Pancreas (tissue), 10 donors: ENCODE measurements at regions not wholly inside any gene's neighbourhood (a gene's known extent, or its start where the extent isn't known, plus 50 kb on each side); places are given as distances from the start of the nearest gene placed in this dataset.
A peak's percentile ranks its signal among the peaks of the same experiment; 100 is the strongest.
"Not testable (repeated sequence)": the region's sequence is repeated elsewhere in the genome, so short reads cannot be mapped to it uniquely, and the experiment has no call there.

Source experiments
- ATAC-seq, 4 donors: fragments of 200-7000 bp; cut with Tn5 transposase; one replicate each; pipeline versions ENCODE4 v1.8.0 to v1.9.1; 2020; ENCODE audit warnings: mild to moderate bottlenecking in 4 of 4, moderate library complexity in 4 of 4
- DNase-seq, 6 donors: peaks; one replicate each; pipeline ENCODE4 v3.0.0-alpha.2; 2020
- FAIRE-seq: peaks from 2 replicates; lab custom pipeline; 2012; peaks lifted over from hg19 to GRCh38; lab: Jason Lieb, UNC
- H3K27ac ChIP-seq, 4 donors: fragments of 200-600 bp; sonication (generic); 1 replicate in 3 of 4; 2 replicates in 1 of 4; pipeline versions ENCODE4 v1.5.0 to v1.8.0; 2020
- H3K27me3 ChIP-seq, 4 donors: fragments of 200-600 bp; one replicate each; pipeline ENCODE4 v1.8.0; 2021
- H3K36me3 ChIP-seq, 3 donors: fragments of 200-600 bp; sonication (generic) in 1 of 3; one replicate each; pipeline versions ENCODE4 v1.5.0 to v1.8.0; 2020 to 2021
- H3K4me1 ChIP-seq, 3 donors: fragments of 200-600 bp; one replicate each; pipeline ENCODE4 v1.8.0; 2021
- H3K4me3 ChIP-seq, 4 donors: fragments of 200-600 bp; sonication (generic) in 2 of 4; one replicate each; pipeline versions ENCODE4 v1.5.0 to v1.8.0; 2020 to 2021
- H3K9me3 ChIP-seq, 4 donors: fragments of 200-600 bp; one replicate each; pipeline ENCODE4 v1.8.0; 2021
- WGBS, 2 donors: extraction: QIAGEN DNeasy Blood & Tissue Kit; methylation state at CpG; one replicate each; pipeline ENCODE4 v1.1.7; 2013; 5-methylcytosine and 5-hydroxymethylcytosine counted together
- intact Hi-C, 3 donors: fragments of 100-400 bp; cut with DNase I; formaldehyde crosslinking; loops; one replicate each; pipeline versions ENCODE4 v1.11.1 to v1.14.2; 2022
- TF ChIP-seq, protein P1 (sequence below), 4 donors: fragments of 200-600 bp; sonication (generic) in 3 of 4; IDR thresholded peaks; one replicate each; pipeline versions ENCODE4 v1.5.0 to v1.8.0; 2021; ENCODE audit warnings: antibody characterized with exemption in 4 of 4
- donor health status: healthy with polysubstance abuse.
- donor health status: DM: no; HTN: no; CAD: no; lungs with moderate emphysema.
- donor health status: DM: no; HTN: no; CAD: no.
- donor health status: control.
- donor health status: control.
- donor health status: Bipolar disorder and iron deficiency.
- donor health status: DM: yes; HTN: yes; CAD: no.
- donor health status: DM: no; HTN: no; CAD: no.
- donor health status: DM: no; HTN: no; CAD: no.
- donor health status: DM: yes; HTN: yes; CAD: no.

DNA sequence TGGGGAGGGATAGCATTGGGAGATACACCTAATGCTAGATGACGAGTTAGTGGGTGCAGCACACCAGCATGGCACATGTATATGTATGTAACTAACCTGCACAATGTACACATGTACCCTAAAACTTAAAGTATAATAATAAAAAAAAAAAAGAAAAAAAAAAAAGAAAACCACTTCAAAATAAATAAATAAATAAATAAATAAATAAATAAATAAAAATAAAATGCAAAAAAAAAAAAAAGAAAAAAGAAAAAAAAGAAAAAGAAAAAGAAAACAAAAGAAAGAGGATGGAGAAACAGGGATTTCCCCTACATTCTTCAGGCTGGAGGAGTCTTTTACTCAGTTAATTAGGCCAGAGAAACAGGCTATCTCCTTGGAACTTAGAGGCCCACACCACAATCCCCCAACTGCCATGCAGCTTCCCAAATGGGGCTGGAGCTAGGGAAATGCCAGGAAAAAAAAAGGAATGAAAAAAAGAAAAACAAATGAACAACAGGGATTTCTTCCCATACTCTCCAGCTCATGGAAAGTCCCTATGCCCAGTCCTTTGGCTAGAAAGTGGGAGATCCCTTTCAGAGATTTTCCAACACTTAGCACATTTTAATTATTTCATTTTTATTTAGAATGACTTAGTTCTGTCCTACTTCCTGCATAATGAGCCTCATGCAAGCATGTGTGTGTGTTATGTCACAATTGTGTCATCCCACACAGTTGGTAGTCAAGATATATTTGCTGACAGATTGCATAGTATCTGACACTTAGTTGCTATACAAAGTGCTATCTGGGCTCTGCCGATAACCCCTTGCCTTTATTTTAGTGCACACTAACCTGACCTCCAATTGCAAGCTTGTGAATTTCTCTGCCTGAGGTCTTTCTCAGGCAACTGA is 486.4 kb downstream of the PLPP3 start:
- TF ChIP-seq, protein P1, sequence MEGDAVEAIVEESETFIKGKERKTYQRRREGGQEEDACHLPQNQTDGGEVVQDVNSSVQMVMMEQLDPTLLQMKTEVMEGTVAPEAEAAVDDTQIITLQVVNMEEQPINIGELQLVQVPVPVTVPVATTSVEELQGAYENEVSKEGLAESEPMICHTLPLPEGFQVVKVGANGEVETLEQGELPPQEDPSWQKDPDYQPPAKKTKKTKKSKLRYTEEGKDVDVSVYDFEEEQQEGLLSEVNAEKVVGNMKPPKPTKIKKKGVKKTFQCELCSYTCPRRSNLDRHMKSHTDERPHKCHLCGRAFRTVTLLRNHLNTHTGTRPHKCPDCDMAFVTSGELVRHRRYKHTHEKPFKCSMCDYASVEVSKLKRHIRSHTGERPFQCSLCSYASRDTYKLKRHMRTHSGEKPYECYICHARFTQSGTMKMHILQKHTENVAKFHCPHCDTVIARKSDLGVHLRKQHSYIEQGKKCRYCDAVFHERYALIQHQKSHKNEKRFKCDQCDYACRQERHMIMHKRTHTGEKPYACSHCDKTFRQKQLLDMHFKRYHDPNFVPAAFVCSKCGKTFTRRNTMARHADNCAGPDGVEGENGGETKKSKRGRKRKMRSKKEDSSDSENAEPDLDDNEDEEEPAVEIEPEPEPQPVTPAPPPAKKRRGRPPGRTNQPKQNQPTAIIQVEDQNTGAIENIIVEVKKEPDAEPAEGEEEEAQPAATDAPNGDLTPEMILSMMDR (IDR thresholded peaks at IDR 0.05), result no peak
- Histone ChIP-seq H3K36me3 (no peaks in the 10 kb centered on the region), H3K27me3 (no peaks in the 10 kb centered on the region), H3K4me1 (no peaks in the 10 kb centered on the region), H3K9me3 (no peaks in the 10 kb centered on the region), H3K4me3 (no peak overlapping the region), H3K27ac (no peak overlapping the region)
- DNase-seq (no peak), ATAC-seq (no peak), FAIRE-seq (no peak)
- intact Hi-C loops, result no loop called here
- WGBS, 2 donors, result 49 to 76% methylated on average over 2 of the region's 2 CpGs

DNA sequence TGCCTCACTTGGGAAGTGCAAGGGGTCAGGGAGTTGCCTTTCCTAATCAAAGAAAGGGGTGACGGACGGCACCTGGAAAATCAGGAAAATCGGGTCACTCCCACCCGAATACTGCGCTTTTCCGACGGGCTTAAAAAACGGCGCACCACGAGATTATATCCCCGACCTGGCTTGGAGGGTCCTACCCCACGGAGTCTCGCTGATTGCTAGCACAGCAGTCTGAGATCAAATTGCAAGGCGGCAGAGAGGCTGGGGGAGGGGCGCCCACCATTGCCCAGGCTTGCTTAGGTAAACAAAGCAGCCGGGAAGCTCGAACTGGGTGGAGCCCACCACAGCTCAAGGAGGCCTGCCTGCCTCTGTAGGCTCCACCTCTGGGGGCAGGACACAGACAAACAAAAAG is 489.5 kb downstream of the PLPP3 start:
- ATAC-seq, FAIRE-seq, H3K4me1 ChIP-seq, H3K27ac ChIP-seq, H3K9me3 ChIP-seq, H3K4me3 ChIP-seq, DNase-seq, intact Hi-C loops, H3K27me3 ChIP-seq, H3K36me3 ChIP-seq: not testable (repeated sequence)
- WGBS, 2 donors, result 67 to 83% methylated on average over 15 to 17 of the region's 17 CpGs

DNA sequence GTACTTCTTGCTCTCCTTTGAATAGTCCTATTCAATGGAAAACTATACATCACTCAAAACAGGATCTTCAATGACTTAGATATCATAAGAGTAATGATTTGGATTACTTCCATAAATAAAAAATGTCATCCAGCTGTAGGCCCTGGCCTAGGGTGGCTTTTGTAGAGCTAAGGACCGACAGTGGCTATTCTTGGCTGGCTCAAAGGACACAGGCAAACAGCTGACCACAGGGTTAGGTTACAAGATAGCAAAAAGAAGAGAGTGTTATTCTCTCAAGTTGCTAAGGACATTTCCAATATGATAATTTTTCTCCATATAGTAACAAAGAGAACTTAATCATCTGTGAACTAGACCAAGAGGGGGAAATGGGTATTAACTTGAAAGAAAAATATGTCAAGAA is 495.1 kb downstream of the PLPP3 start:
- TF ChIP-seq, protein P1 (IDR thresholded peaks at IDR 0.05), result no peak
- H3K9me3 ChIP-seq, result no peaks in the 10 kb centered on the region
- no peak overlapping the region for H3K27ac ChIP-seq
- no peaks in the 10 kb centered on the region for H3K36me3 ChIP-seq
- no peak overlapping the region for H3K4me3 ChIP-seq
- FAIRE-seq (no peak), DNase-seq (no peak), ATAC-seq (no peak)
- H3K27me3 ChIP-seq, result no peaks in the 10 kb centered on the region
- no peaks in the 10 kb centered on the region for H3K4me1 ChIP-seq
- WGBS, 2 donors, result 80 to 93% methylated on average over 1 of the region's 1 CpG
- intact Hi-C loops, result no loop called here

DNA sequence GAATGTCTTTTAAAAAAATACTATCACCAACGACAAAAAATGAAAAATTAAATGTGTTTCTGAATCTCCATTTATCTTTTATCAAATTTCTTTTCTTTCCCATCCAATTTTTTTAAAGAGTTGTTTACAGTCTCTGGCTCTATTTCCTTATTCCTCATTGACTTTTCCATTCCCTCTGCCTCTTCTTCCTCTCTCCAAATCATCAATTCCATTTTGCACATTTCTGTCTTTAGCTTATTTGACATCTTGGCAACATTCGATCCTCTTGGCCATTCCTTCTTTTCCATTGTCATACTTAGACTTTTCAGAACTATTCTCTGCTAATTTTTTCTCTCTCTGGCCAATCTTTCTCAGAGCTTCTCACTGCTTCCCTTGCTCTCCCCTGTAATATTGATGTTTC is 497.6 kb downstream of the PLPP3 start:
- WGBS, 2 donors, result 39 to 57% methylated on average over 2 of the region's 2 CpGs

DNA sequence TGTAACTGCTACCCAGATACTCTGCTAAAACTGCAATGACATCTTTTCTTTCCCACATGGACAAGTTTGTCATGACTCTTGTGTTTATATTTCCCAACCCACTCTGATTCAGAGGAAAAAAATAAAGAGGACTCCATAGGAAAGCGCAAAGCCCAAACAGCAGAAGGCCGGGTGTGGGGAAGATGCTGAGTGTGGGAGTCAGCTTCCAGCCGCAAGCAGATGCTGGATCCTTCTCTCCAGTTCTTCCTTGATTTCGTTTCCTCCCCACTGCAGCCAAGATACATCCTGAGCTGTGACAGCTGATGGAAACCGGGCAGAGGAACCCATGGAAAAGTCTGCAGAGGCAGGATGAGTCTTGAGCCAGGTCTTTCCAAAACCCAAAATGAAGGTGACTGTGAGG is 498.2 kb downstream of the PLPP3 start:
- H3K36me3 ChIP-seq, result no peaks in the 10 kb centered on the region
- H3K27ac ChIP-seq, result no peak overlapping the region
- FAIRE-seq (no peak), ATAC-seq (peak in 2 of 4 donors; percentile 27 to 52), DNase-seq (no peak)
- H3K4me3 ChIP-seq, result no peak overlapping the region
- WGBS, 2 donors, result 71 to 78% methylated on average over 5 of the region's 5 CpGs
- H3K4me1 ChIP-seq, result no peaks in the 10 kb centered on the region
- no peaks in the 10 kb centered on the region for H3K9me3 ChIP-seq
- no peaks in the 10 kb centered on the region for H3K27me3 ChIP-seq
- intact Hi-C loops, result no loop called here
- TF ChIP-seq, protein P1 (IDR thresholded peaks at IDR 0.05), result no peak

More for the DNA sequence above, 497.6 kb downstream of the PLPP3 start:
- Histone ChIP-seq H3K4me3 (no peak overlapping the region), H3K27me3 (no peaks in the 10 kb centered on the region), H3K36me3 (no peaks in the 10 kb centered on the region), H3K4me1 (no peaks in the 10 kb centered on the region), H3K9me3 (no peaks in the 10 kb centered on the region), H3K27ac (no peak overlapping the region)
- FAIRE-seq (no peak), DNase-seq (no peak), ATAC-seq (no peak)
- intact Hi-C loops, result no loop called here
- TF ChIP-seq, protein P1 (IDR thresholded peaks at IDR 0.05), result no peak
